Liver (tissue), 3 donors: ENCODE measurements at regions not wholly inside any gene's neighbourhood (a gene's known extent, or its start where the extent isn't known, plus 50 kb on each side); places are given as distances from the start of the nearest gene placed in this dataset.

ENCODE experiments used
- FOXA2 ChIP-seq: IDR thresholded peaks from 2 replicates; pipeline ENCODE4 v1.6.1; 2016; ENCODE audit warnings: antibody characterized with exemption
- GABPA ChIP-seq, 2 donors: IDR thresholded peaks in 1 of 2; conservative IDR thresholded peaks in 1 of 2; 2 replicates each; pipeline ENCODE4 v1.6.1; 2016; ENCODE audit warnings: antibody characterized with exemption in 2 of 2, mild to moderate bottlenecking in 1 of 2, moderate library complexity in 1 of 2
- JUND ChIP-seq, 2 donors: IDR thresholded peaks; 2 replicates each; pipeline ENCODE4 v1.6.1; 2016; ENCODE audit warnings: antibody characterized with exemption in 2 of 2
- NR2F2 ChIP-seq: IDR thresholded peaks from 2 replicates; pipeline ENCODE4 v1.6.1; 2016; ENCODE audit warnings: antibody characterized with exemption
- TF ChIP-seq, protein P1 (sequence below): fragments of 150-350 bp; IDR thresholded peaks from 2 replicates; pipeline ENCODE4 v1.5.1; 2017; ENCODE audit warnings: improper control_type of control experiment, low read depth, low read length; ENCODE audit not compliant: missing input control
- donor health status: healthy.
- donor health status: healthy.

- TF ChIP-seq FOXA2 (no peak), NR2F2 (no peak), GABPA (IDR thresholded peaks at IDR 0.05 in 1 of 2, conservative IDR thresholded peaks at IDR 0.05 in 1 of 2) (no peak), JUND (IDR thresholded peaks at IDR 0.05) (no peak)
- TF ChIP-seq, protein P1, sequence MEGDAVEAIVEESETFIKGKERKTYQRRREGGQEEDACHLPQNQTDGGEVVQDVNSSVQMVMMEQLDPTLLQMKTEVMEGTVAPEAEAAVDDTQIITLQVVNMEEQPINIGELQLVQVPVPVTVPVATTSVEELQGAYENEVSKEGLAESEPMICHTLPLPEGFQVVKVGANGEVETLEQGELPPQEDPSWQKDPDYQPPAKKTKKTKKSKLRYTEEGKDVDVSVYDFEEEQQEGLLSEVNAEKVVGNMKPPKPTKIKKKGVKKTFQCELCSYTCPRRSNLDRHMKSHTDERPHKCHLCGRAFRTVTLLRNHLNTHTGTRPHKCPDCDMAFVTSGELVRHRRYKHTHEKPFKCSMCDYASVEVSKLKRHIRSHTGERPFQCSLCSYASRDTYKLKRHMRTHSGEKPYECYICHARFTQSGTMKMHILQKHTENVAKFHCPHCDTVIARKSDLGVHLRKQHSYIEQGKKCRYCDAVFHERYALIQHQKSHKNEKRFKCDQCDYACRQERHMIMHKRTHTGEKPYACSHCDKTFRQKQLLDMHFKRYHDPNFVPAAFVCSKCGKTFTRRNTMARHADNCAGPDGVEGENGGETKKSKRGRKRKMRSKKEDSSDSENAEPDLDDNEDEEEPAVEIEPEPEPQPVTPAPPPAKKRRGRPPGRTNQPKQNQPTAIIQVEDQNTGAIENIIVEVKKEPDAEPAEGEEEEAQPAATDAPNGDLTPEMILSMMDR, result no peak
Observed at GRCh38 chr4:74665876-74666275, 128.4 kb downstream of the BTC start.
